Activated T-helper 1 cell treated with anti-CD3 and anti-CD28 coated beads, Interleukin-12 subunit alpha, Interleukin-12 subunit beta, Interleukin-2, Interleukin-4 antibody, amounts not matched to agents 30 ng/mL and 10 ng/mL and 1 ng/mL, durations not matched to agents 14 hours and 24 hours and 36 hours (primary cell): ENCODE measurements at regions not wholly inside any gene's neighbourhood (a gene's known extent, or its start where the extent isn't known, plus 50 kb on each side); places are given as distances from the start of the nearest gene placed in this dataset.

Experiments used
- DNase-seq: peaks from one replicate; pipeline ENCODE4 v3.0.0; 2021; ENCODE audit warnings: low spot score
- H3K27ac Mint-ChIP-seq: one replicate; pipeline ENCODE4 v1.8.0; 2021; ENCODE audit warnings: mild to moderate bottlenecking, mixed read lengths
- H3K27me3 Mint-ChIP-seq: one replicate; pipeline ENCODE4 v1.8.0; 2022; ENCODE audit warnings: mild to moderate bottlenecking, moderate library complexity, mixed read lengths; ENCODE audit not compliant: insufficient read depth
- H3K36me3 Mint-ChIP-seq: one replicate; pipeline ENCODE4 v1.8.0; 2021; ENCODE audit warnings: low read depth, mixed read lengths
- H3K4me1 Mint-ChIP-seq: one replicate; pipeline ENCODE4 v1.8.0; 2021; ENCODE audit warnings: low read depth, mixed read lengths
- H3K4me3 Mint-ChIP-seq: one replicate; pipeline ENCODE4 v1.8.0; 2021; ENCODE audit warnings: mild to moderate bottlenecking, moderate library complexity, mixed read lengths
- H3K9me3 Mint-ChIP-seq: one replicate; pipeline ENCODE4 v1.8.0; 2021; ENCODE audit warnings: mixed read lengths
- intact Hi-C: fragments of 100-400 bp; cut with micrococcal nuclease; formaldehyde crosslinking; loops from one replicate; pipeline ENCODE4 v1.15.1; 2024

GRCh38 chr15:61331019-61331418 is 101.9 kb upstream of the RORA start:
- Mint-ChIP-seq H3K9me3 (no peaks in the 10 kb centered on the region), H3K27me3 (peaks cover 4% of the 10 kb centered on the region)

GRCh38 chr15:61327019-61327631 is 98.0 kb upstream of the RORA start:
- Mint-ChIP-seq H3K36me3 (no peaks in the 10 kb centered on the region), H3K27me3 (peaks cover 7% of the 10 kb centered on the region), H3K4me3 (no peak overlapping the region), H3K27ac (no peak overlapping the region), H3K9me3 (no peaks in the 10 kb centered on the region), H3K4me1 (no peaks in the 10 kb centered on the region)
- DNase-seq, result no peak
- intact Hi-C loops, result no loop called here

More at GRCh38 chr15:61331019-61331418, 101.9 kb upstream of the RORA start:
- H3K27ac Mint-ChIP-seq, result no peak overlapping the region
- H3K36me3 Mint-ChIP-seq, result no peaks in the 10 kb centered on the region
- DNase-seq, result no peak
- no peak overlapping the region for H3K4me3 Mint-ChIP-seq
- intact Hi-C loops, result no loop called here
- H3K4me1 Mint-ChIP-seq, result no peaks in the 10 kb centered on the region

GRCh38 chr15:61319892-61320291 is 90.8 kb upstream of the RORA start:
- Mint-ChIP-seq H3K4me3 (no peak overlapping the region), H3K9me3 (peaks cover 6% of the 10 kb centered on the region)
- intact Hi-C loops, result no loop called here

GRCh38 chr15:61318802-61319525 is 89.9 kb upstream of the RORA start:
- no peak overlapping the region for H3K27ac Mint-ChIP-seq
- peaks cover 3% of the 10 kb centered on the region for H3K27me3 Mint-ChIP-seq
- DNase-seq, result no peak
- no peaks in the 10 kb centered on the region for H3K4me1 Mint-ChIP-seq
- H3K4me3 Mint-ChIP-seq, result no peak overlapping the region
- H3K36me3 Mint-ChIP-seq, result no peaks in the 10 kb centered on the region
- intact Hi-C loops, result no loop called here
- peaks cover 6% of the 10 kb centered on the region for H3K9me3 Mint-ChIP-seq

More at GRCh38 chr15:61319892-61320291, 90.8 kb upstream of the RORA start:
- Mint-ChIP-seq H3K4me1 (no peaks in the 10 kb centered on the region), H3K36me3 (no peaks in the 10 kb centered on the region), H3K27ac (no peak overlapping the region), H3K27me3 (peaks cover 3% of the 10 kb centered on the region)
- DNase-seq, result no peak

GRCh38 chr15:61318301-61318700 is 89.2 kb upstream of the RORA start:
- Mint-ChIP-seq H3K27me3 (peaks cover 3% of the 10 kb centered on the region), H3K4me3 (no peak overlapping the region)
- intact Hi-C loops, result no loop called here

GRCh38 chr15:61315471-61315870 is 86.4 kb upstream of the RORA start:
- no peak overlapping the region for H3K27ac Mint-ChIP-seq
- DNase-seq, result no peak
- peaks cover 6% of the 10 kb centered on the region for H3K9me3 Mint-ChIP-seq
- no peak overlapping the region for H3K4me3 Mint-ChIP-seq
- no peaks in the 10 kb centered on the region for H3K4me1 Mint-ChIP-seq
- no peaks in the 10 kb centered on the region for H3K36me3 Mint-ChIP-seq
- peaks cover 4% of the 10 kb centered on the region for H3K27me3 Mint-ChIP-seq
- intact Hi-C loops, result no loop called here

More at GRCh38 chr15:61318301-61318700, 89.2 kb upstream of the RORA start:
- no peak overlapping the region for H3K27ac Mint-ChIP-seq
- H3K9me3 Mint-ChIP-seq, result peaks cover 6% of the 10 kb centered on the region
- H3K36me3 Mint-ChIP-seq, result no peaks in the 10 kb centered on the region
- no peaks in the 10 kb centered on the region for H3K4me1 Mint-ChIP-seq
- DNase-seq, result no peak

GRCh38 chr15:61314427-61314826 is 85.3 kb upstream of the RORA start:
- Mint-ChIP-seq H3K36me3 (no peaks in the 10 kb centered on the region), H3K27ac (no peak overlapping the region), H3K9me3 (no peaks in the 10 kb centered on the region), H3K27me3 (peaks cover 4% of the 10 kb centered on the region), H3K4me1 (no peaks in the 10 kb centered on the region), H3K4me3 (no peak overlapping the region)
- intact Hi-C loops, result no loop called here
- DNase-seq, result no peak

GRCh38 chr15:61309617-61310016 is 80.5 kb upstream of the RORA start:
- DNase-seq, result no peak
- H3K9me3 Mint-ChIP-seq, result no peaks in the 10 kb centered on the region
- no peak overlapping the region for H3K27ac Mint-ChIP-seq
- peaks cover 8% of the 10 kb centered on the region for H3K27me3 Mint-ChIP-seq
- H3K4me1 Mint-ChIP-seq, result no peaks in the 10 kb centered on the region
- intact Hi-C loops, result no loop called here
- no peak overlapping the region for H3K4me3 Mint-ChIP-seq
- no peaks in the 10 kb centered on the region for H3K36me3 Mint-ChIP-seq

- DNase-seq, result no peak
- Mint-ChIP-seq H3K4me3 (no peak overlapping the region), H3K9me3 (no peaks in the 10 kb centered on the region), H3K27me3 (peaks cover 8% of the 10 kb centered on the region), H3K27ac (no peak overlapping the region), H3K36me3 (no peaks in the 10 kb centered on the region), H3K4me1 (no peaks in the 10 kb centered on the region)
- intact Hi-C loops, result no loop called here
Observed at GRCh38 chr15:61309031-61309511, 80.0 kb upstream of the RORA start.

GRCh38 chr15:61308437-61308836 is 79.3 kb upstream of the RORA start:
- Mint-ChIP-seq H3K9me3 (no peaks in the 10 kb centered on the region), H3K27me3 (peaks cover 8% of the 10 kb centered on the region), H3K36me3 (no peaks in the 10 kb centered on the region), H3K4me3 (no peak overlapping the region), H3K27ac (no peak overlapping the region), H3K4me1 (no peaks in the 10 kb centered on the region)
- DNase-seq, result no peak
- intact Hi-C loops, result no loop called here

- H3K27ac Mint-ChIP-seq, result no peak overlapping the region
Observed at GRCh38 chr15:61307474-61307873, 78.4 kb upstream of the RORA start.

GRCh38 chr15:61301701-61302100 is 72.6 kb upstream of the RORA start:
- H3K27ac Mint-ChIP-seq, result no peak overlapping the region
- no peak for DNase-seq
- H3K4me1 Mint-ChIP-seq, result no peaks in the 10 kb centered on the region
- no peak overlapping the region for H3K4me3 Mint-ChIP-seq
- no peaks in the 10 kb centered on the region for H3K9me3 Mint-ChIP-seq
- peaks cover 4% of the 10 kb centered on the region for H3K27me3 Mint-ChIP-seq
- H3K36me3 Mint-ChIP-seq, result no peaks in the 10 kb centered on the region
- intact Hi-C loops, result no loop called here

More at GRCh38 chr15:61307474-61307873, 78.4 kb upstream of the RORA start:
- H3K36me3 Mint-ChIP-seq, result no peaks in the 10 kb centered on the region
- H3K4me1 Mint-ChIP-seq, result no peaks in the 10 kb centered on the region
- intact Hi-C loops, result no loop called here
- H3K9me3 Mint-ChIP-seq, result no peaks in the 10 kb centered on the region
- H3K27me3 Mint-ChIP-seq, result peaks cover 6% of the 10 kb centered on the region
- no peak for DNase-seq
- H3K4me3 Mint-ChIP-seq, result no peak overlapping the region

GRCh38 chr15:61299075-61299763 is 70.1 kb upstream of the RORA start:
- Mint-ChIP-seq H3K27me3 (peaks cover 3% of the 10 kb centered on the region), H3K9me3 (no peaks in the 10 kb centered on the region), H3K27ac (no peak overlapping the region), H3K4me1 (no peaks in the 10 kb centered on the region), H3K4me3 (no peak overlapping the region), H3K36me3 (no peaks in the 10 kb centered on the region)
- intact Hi-C loops, result no loop called here
- DNase-seq, result no peak
